CD1c-positive myeloid dendritic cell (primary cell): ENCODE measurements at regions not wholly inside any gene's neighbourhood (a gene's known extent, or its start where the extent isn't known, plus 50 kb on each side); places are given as distances from the start of the nearest gene placed in this dataset.
"Not testable (repeated sequence)": the region's sequence is repeated elsewhere in the genome, so short reads cannot be mapped to it uniquely, and the experiment has no call there.

Experiments used
- DNase-seq: peaks from one replicate; pipeline ENCODE4 v3.0.0-alpha.2; 2016; ENCODE audit errors: extremely low spot score

- DNase-seq: no peak
Observed at GRCh38 chr10:44008270-44008916, 359.7 kb upstream of the ZNF32 start.

DNA sequence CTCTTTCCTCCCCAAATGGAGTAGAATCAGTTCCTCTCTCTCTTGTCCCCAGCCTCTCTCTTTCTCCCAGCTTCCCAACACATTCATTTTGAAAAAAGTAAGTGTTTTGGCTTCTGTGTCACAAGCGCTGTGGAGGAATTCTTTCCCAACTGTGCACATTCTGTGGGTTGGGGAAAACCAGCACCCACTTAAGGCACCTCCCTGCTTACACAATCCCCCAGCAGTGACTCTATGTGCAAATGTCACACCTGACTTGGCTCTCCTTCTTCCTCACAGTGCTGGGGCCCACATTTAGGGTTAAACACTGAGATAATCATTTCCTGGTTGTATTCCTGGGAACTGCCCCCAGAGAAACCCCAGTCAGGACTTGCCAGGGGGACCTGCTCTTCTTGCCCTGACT lies 358.1 kb upstream of the ZNF32 start:
- no peak for DNase-seq

DNA sequence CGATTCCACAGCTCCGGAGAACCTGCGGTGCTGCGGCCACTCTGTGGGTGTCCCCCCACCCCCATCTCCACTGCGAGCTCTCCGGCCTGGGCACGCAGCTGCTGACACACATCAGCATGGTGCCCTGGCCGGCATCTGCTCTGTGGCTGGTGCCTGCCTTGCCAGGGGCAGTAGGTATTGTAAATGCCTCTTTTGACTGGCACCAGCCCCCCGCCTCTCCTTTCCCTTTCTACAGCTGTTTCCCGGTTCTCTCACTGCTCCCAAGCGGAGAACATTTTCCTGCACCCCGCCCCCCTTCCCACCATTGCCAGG lies 357.1 kb upstream of the ZNF32 start:
- DNase-seq: no peak

DNA sequence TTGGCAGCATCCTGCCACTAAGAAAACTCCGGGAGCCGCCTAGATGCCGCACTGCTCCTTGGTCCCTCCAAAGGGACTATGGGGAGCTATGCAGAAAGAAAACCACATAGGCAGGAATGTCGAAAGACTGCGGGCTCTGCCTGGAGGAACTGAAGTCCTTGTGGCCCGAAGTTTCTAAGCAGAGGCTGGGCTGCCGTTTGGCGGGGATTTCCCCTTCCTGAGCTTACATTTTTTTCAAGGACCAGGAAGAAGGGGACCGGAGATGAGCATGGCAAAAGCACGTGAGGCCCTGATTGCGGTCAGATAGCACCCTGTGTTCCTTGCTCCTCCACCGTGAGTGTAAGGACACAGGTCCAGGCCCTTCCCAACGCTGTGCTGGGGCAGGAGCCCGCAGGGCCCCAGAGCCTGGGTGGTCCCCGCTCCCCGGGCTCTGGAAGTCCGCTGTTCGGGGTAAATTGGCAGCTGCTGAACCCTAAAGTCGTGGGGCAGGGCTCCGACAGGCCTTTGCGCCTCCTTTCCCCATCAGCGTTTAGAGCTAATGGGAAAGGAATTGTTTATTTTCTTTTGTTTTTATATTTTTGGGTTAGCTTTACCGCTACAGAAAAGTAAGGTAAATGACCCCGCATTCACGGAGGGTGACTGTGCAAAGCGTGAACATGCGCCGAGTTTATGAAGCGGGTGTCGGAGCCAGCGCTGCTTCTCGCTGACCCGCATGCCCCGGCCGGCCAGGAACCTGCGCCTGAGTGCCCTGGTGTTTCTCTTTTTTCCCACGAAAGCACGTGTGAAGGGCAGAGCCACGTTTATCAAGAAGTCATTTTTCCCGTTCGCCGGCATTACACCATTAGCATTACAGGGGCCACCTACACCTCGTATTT lies 356.5 kb upstream of the ZNF32 start:
- peak; percentile 45 for DNase-seq

DNA sequence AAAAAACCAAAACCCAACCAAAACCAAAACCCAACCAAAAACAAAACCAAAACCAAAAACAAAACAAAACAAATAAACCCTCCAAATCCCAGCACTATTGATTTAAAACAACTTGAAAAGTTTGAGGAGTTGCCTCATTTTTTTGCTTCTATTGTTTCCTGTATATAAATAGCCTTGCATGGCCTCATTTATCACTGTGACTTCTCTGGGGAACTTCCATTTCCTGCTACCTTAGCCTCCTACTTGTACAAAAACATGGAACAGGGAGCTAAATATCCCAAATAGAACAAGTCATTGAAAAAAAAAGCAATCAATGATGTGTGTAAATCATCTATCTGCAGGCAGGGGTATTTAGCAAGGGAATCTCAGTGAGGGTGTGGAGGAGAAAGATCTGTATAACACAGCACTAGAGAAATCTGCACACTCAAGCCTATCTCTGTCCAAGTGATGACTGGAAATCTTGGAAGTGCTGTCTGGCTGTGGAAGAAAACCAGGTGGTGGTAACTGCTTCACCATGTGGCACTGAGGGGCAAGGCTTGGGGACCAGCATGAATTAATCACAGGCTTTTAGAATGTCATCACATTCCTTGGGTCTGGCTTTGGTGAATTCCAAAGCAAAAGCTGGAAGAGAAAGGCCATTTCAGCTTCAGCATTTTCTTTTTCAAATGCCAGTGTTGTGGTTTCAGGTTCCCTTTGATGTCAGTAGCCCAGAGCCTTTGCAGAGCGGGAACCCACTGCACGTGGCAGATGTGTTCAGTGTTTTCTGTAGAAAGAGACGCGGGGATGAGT lies 349.5 kb upstream of the ZNF32 start:
- DNase-seq: no peak

DNA sequence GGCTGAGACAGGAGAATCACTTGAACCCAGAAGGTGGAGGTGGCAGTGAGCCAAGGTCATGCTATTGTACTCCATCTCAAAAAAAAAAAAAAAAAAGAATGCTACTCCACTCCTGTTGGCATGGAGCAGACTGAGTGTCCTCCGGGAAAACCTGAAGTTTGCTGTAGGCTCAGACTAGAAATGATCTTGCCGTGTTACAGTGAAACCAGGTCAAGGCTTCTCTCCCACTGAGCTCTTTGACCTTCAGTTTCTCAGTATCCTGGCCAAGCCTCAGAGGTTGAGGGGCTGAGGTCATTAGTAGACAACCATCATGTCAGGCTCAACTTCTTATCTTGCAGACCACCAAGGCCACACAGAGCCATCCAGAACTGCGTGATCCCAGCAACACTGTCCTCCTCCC lies 348.6 kb upstream of the ZNF32 start:
- no peak for DNase-seq

DNA sequence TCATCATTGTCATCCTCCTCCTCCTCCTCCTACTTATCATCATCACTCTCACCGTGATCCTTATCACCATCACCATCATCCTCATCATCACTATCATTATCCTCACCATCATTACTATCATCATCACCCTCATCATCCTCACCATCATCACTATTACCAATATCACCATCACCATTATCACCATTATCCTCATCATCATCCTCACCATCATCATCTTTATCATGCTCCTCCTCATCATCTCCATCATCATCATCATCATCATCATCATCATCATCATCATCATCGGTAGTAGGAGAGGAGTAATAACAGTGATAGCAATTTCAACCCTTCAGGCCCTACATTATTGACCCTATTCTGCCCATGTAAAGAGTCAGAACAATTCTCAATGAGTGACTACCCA lies 345.9 kb upstream of the ZNF32 start:
- DNase-seq: no peak

DNA sequence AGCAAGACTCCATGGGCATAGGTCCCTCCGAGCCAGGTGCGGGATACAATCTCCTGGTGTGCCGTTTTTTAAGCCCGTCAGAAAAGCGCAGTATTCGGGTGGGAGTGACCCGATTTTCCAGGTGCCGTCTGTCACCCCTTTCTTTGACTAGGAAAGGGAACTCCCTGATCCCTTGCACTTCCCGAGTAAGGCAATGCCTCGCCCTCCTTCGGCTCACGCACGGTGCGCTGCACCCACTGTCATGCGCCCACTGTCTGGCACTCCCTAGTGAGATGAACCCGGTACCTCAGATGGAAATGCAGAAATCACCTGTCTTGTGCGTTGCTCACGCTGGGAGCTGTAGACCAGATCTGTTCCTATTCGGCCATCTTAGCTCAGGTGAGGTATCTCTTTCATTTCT lies 344.1 kb upstream of the ZNF32 start:
- DNase-seq: not testable (repeated sequence)

- DNase-seq: no peak
Observed at GRCh38 chr10:43986374-43986773, 337.7 kb upstream of the ZNF32 start.

GRCh38 chr10:43985941-43986340 lies 337.3 kb upstream of the ZNF32 start:
- no peak for DNase-seq

DNA sequence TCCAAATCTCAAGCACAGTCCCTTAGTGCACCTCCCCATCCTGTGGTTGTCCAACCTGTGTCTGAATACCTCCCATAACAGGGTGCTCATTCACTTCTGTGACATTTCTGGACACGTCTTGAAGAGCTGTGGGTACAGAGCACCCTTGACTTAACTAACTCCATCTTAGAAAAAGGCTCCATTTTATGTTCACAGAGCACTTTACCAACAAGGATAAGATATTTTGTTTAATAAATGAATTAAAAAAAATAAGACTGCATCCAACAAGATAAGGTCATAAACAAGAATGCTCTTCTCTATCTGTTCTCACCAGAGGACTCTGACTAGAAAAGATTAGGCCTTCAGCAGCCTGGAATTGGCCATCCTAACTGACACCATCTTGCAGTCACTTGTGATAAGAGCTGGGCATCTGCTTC lies 335.2 kb upstream of the ZNF32 start:
- DNase-seq: no peak

- DNase-seq: no peak
Observed at GRCh38 chr10:43983405-43983804, 334.7 kb upstream of the ZNF32 start.

- DNase-seq: no peak
Observed at GRCh38 chr10:43982250-43982649, 333.6 kb upstream of the ZNF32 start.

DNA sequence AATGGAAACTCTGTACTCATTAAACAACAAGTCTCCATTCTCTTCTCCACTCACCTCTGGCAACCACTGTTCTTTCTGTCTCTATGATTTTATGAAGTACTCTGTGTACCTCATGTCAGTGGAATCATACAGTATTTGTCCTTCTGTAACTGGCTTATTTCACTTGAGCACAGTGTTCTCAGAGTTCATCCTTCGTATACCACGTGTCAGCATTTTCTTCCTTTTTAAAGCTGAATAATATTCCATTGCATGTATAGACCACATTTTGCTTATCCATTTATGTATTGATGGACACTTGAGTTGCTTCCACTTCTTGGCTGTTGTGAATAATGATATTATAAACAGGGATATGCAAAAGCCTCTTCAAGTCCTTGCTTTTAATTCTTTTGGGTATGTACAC lies 333.0 kb upstream of the ZNF32 start:
- no peak for DNase-seq

DNA sequence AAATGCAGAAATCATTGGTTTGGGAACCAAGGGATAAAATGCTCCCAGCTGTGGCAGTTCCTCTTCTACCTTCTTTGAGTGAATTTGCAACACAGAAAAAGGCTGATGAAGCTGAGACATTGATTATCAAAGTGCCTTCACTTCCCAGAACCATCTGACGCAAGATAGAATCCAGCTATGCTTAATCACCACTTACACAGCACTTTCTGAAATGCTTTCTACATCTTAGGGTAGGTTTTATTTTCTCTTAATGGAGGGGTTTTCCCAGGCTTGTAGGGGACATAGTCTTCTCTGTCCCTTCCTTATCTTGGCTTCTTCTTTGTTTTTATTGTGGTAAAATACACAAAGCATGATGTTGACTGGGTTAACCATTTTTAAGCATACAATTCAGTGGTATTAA lies 332.6 kb upstream of the ZNF32 start:
- DNase-seq: peak; percentile 3

DNA sequence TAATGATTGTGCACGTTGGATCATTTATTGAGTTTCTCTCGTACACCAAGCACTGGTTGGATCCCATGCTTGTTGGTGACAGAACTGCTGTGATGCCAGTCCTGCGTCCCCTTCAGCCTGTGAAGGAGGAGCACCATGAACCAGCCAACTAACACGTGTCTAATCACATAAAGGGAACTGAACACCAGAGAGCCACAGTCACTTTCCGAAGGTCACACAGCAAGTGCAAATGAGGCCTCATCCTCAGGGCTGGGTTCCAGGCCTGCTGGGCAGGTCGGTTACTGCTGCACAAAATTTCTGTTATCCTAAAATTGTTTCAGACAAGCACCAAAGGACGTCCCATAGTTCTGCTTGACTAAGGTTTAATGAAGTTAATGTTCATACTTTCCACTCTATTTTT lies 332.0 kb upstream of the ZNF32 start:
- no peak for DNase-seq

- DNase-seq: no peak
Observed at GRCh38 chr10:43980313-43980712, 331.6 kb upstream of the ZNF32 start.

- no peak for DNase-seq
Observed at GRCh38 chr10:43979551-43979950, 330.9 kb upstream of the ZNF32 start.

DNA sequence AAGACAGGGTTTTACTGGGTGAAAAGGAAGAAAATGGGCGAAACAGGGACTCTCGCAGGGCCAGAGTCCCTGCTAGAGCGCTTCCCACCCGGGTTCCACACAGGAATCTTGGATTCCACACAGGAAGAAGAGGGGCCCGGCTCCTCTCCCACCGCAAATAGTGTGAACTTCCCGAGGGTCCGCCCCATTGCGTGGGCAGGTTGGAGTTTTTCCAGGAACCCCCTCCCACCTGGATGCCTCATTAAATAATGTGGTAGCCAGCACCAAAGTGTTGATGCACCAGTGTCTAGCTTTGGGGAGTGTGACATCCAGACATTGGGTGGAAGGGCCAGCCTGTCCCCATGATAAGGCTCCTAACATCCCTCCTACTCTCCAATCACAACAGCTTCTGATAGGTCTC lies 330.3 kb upstream of the ZNF32 start:
- no peak for DNase-seq

- no peak for DNase-seq
Observed at GRCh38 chr10:43978091-43978490, 329.4 kb upstream of the ZNF32 start.

DNA sequence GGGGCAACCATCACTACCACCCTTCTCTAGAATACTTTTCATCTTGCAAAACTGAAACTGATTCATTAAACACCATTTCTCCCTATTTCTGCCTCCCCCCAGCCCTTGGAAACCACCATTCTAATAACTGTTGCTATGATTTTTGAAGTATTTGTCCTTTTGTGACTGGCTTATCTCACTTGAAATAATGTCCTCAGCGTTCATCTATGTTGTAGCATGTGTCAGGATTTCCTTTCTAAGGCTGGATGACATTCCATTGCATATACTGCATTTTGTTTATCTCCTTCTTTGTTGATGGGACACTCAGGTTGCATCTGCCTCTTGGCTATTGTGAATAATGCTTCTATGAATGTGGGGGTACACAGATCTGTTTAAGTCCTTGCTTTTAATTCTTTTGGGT lies 327.6 kb upstream of the ZNF32 start:
- DNase-seq: no peak

GRCh38 chr10:43973801-43974200 lies 325.1 kb upstream of the ZNF32 start:
- DNase-seq: no peak
